Endothelial cell of umbilical vein (primary cell): ENCODE measurements at regions not wholly inside any gene's neighbourhood (a gene's known extent, or its start where the extent isn't known, plus 50 kb on each side); places are given as distances from the start of the nearest gene placed in this dataset.

Source experiments
- CTCF ChIP-seq, 2 donors: IDR thresholded peaks; 1 replicate in 1 of 2; 2 replicates in 1 of 2; pipeline ENCODE4 v1.5.1; 2011; ENCODE audit warnings: low read length in 2 of 2, mild to moderate bottlenecking in 2 of 2, moderate library complexity in 2 of 2, control low read depth in 1 of 2, inconsistent platforms in 1 of 2, low read depth in 1 of 2; ENCODE audit not compliant: insufficient read depth in 1 of 2; ENCODE audit errors: extremely low read depth in 1 of 2
- EZH2 ChIP-seq: IDR thresholded peaks from 2 replicates; pipeline ENCODE4 v1.6.1; 2012; ENCODE audit warnings: borderline replicate concordance, low read depth, mild to moderate bottlenecking, moderate library complexity, low read length, inconsistent platforms; ENCODE audit not compliant: severe bottlenecking
- GATA2 ChIP-seq: IDR thresholded peaks from 2 replicates; pipeline ENCODE4 v1.7.0; 2011; ENCODE audit warnings: low read depth, mild to moderate bottlenecking, moderate library complexity, mixed read lengths, low read length; ENCODE audit not compliant: insufficient read length, insufficient read depth
- POLR2A ChIP-seq: IDR thresholded peaks from 2 replicates; pipeline ENCODE4 v1.6.1; 2012; ENCODE audit warnings: low read depth, mild to moderate bottlenecking, control low read depth, low read length
- POLR2AphosphoS5 ChIP-seq: IDR thresholded peaks from 2 replicates; pipeline ENCODE4 v1.6.1; 2012; ENCODE audit warnings: low read depth, mild to moderate bottlenecking, control low read depth, low read length, moderate library complexity; ENCODE audit not compliant: insufficient read depth

DNA sequence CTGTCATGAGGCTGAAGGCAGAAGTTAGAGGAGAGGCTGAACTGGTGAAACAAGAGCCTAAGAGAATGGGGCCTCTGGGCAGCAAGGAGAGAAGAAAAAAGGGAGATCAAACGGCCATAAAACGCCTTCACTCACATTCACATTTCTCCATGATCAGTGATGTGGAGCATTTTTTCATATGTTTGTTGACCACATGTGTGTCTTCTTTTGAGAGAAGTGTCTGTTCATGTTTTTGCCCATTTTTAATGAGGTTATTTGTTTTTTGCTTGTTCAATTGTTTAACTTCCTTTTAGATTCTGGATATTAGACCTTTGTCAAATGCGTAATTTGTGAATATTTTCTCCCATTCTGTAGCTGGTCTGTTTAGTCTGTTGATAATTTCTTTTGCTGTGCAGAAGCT lies 155.0 kb downstream of the TMEM26 start:
- TF ChIP-seq POLR2A (no peak), CTCF (IDR thresholded peaks at IDR 0.05; ENCODE audit: extremely low read depth in 1 of 2, insufficient read depth in 1 of 2, low read depth in 1 of 2, low read length in 2 of 2) (no peak), GATA2 (no peak), EZH2 (no peak), POLR2AphosphoS5 (no peak)
